ENCODE measurements at regions not wholly inside any gene's neighbourhood (a gene's known extent, or its start where the extent isn't known, plus 50 kb on each side); places are given as distances from the start of the nearest gene placed in this dataset.

DNA sequence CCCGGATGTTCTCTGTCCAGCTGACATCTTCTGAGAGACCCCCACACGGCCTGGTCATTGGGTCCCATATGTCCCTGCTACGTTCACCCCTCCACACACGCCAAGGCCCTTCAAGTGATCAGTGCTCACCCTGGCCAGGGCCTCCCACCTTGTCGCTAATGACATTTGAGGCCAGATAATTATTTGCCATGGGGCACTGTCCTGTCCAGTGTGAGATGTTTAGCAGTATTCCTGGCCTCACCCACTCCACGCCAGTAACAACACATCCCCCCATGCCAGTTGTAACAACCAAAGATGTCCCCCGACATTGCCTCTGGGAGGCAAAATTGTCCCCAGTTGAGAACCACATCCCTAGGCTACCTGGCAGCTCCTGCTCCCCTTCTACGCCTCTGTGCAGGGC is 49.9 kb upstream of the NANOS1 start:
- DNase-seq (ENCODE audit: low read depth in 4 of 4, low spot score in 3 of 4), result no peak
